ENCODE measurements at regions not wholly inside any gene's neighbourhood (a gene's known extent, or its start where the extent isn't known, plus 50 kb on each side); places are given as distances from the start of the nearest gene placed in this dataset.
"Not testable (repeated sequence)": the region's sequence is repeated elsewhere in the genome, so short reads cannot be mapped to it uniquely, and the experiment has no call there.

GRCh38 chrX:3476973-3477372, 130.5 kb upstream of the MXRA5 start:
- no peak overlapping the region for H3K4me3 ChIP-seq (ENCODE audit: low read depth, low read length)
- TF ChIP-seq, protein P1, sequence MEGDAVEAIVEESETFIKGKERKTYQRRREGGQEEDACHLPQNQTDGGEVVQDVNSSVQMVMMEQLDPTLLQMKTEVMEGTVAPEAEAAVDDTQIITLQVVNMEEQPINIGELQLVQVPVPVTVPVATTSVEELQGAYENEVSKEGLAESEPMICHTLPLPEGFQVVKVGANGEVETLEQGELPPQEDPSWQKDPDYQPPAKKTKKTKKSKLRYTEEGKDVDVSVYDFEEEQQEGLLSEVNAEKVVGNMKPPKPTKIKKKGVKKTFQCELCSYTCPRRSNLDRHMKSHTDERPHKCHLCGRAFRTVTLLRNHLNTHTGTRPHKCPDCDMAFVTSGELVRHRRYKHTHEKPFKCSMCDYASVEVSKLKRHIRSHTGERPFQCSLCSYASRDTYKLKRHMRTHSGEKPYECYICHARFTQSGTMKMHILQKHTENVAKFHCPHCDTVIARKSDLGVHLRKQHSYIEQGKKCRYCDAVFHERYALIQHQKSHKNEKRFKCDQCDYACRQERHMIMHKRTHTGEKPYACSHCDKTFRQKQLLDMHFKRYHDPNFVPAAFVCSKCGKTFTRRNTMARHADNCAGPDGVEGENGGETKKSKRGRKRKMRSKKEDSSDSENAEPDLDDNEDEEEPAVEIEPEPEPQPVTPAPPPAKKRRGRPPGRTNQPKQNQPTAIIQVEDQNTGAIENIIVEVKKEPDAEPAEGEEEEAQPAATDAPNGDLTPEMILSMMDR (IDR thresholded peaks at IDR 0.05; ENCODE audit: low read depth, low read length), result no peak

GRCh38 chrX:3470211-3470679, 123.8 kb upstream of the MXRA5 start:
- not testable (repeated sequence) for H3K4me3 ChIP-seq (ENCODE audit: low read depth, low read length)

- H3K4me3 ChIP-seq (ENCODE audit: low read depth, low read length), result no peak overlapping the region
- TF ChIP-seq, protein P1 (IDR thresholded peaks at IDR 0.05; ENCODE audit: low read depth, low read length), result no peak
Observed at GRCh38 chrX:3468031-3468430, 121.6 kb upstream of the MXRA5 start.

DNA sequence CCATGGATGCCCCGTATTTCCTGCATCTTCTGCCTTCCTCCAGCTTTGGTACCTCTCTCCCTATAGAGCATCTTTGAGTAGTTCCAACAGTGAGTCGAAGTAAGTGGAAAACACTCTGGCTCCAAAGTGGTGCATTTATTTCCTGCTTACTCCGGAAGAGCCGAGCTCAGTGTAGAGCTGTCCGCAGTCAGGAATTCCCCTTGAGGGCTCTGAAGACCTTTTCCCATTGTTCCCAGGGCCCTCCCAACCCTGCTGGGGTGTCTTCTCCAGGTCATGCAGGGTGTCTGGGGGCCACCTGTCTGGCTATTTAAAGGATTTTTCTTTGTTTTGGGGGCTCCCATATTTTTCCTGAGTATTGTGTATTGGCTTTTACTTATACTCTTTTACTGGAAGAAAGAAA, 118.6 kb upstream of the MXRA5 start:
- no peak overlapping the region for H3K4me3 ChIP-seq (ENCODE audit: low read depth, low read length)
- TF ChIP-seq, protein P1 (IDR thresholded peaks at IDR 0.05; ENCODE audit: low read depth, low read length), result no peak

GRCh38 chrX:3462166-3462508, 115.7 kb upstream of the MXRA5 start:
- H3K4me3 ChIP-seq (ENCODE audit: low read depth, low read length), result no peak overlapping the region
- TF ChIP-seq, protein P1 (IDR thresholded peaks at IDR 0.05; ENCODE audit: low read depth, low read length), result no peak

- H3K4me3 ChIP-seq (ENCODE audit: low read depth, low read length), result no peak overlapping the region
- TF ChIP-seq, protein P1 (IDR thresholded peaks at IDR 0.05; ENCODE audit: low read depth, low read length), result no peak
Observed at GRCh38 chrX:3461397-3462165, 115.1 kb upstream of the MXRA5 start.

DNA sequence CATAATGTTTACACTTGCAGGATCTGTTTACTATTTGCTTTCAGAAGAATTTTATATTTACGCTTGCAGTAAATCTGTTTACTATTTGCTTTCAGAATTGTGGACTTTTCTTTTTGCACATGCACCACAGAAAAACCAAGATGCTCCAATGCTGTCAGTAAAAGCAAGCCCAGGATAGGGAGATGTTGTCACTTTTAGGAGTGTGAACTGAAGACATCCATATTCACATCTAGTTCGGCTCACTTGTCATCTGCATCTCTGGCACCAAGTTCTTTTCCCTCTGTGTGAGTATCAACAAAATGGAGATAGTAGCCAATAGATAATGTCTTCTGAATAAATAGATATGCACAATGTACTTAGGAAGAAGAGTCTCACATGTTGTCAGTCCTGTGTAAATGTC, 109.3 kb upstream of the MXRA5 start:
- TF ChIP-seq, protein P1 (IDR thresholded peaks at IDR 0.05; ENCODE audit: low read depth, low read length), result no peak
- no peak overlapping the region for H3K4me3 ChIP-seq (ENCODE audit: low read depth, low read length)

DNA sequence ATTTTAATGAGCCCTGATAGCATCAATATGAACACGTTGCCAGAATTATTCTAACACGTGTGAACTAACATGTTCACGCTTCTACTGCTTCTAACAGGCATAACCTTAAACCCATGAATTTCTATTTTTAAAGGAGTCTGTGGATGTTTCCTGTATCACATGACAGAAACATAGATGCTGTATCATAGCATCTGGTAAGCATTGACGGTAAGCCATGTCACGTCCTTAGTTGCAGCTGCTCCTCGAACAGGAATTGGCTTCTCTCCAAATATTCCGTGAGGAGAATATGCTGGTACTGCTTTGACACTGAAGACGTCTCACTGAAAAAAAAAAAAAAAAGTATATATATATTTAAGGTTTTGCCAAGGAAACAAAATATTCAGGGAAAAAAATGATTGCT, 105.1 kb upstream of the MXRA5 start:
- TF ChIP-seq, protein P1 (IDR thresholded peaks at IDR 0.05; ENCODE audit: low read depth, low read length), result no peak
- H3K4me3 ChIP-seq (ENCODE audit: low read depth, low read length), result no peak overlapping the region
